HEK293 (cell line): ENCODE measurements at regions not wholly inside any gene's neighbourhood (a gene's known extent, or its start where the extent isn't known, plus 50 kb on each side); places are given as distances from the start of the nearest gene placed in this dataset.

Source experiments
- REPIN1 ChIP-seq: fragments of 450-650 bp; formaldehyde crosslinking; IDR thresholded peaks from 2 replicates; pipeline ENCODE4 v1.5.1; 2017; ENCODE audit warnings: missing biosample characterization, missing genetic modification characterization, low read depth
- TRIM28 ChIP-seq: IDR thresholded peaks from 2 replicates; pipeline ENCODE4 v1.6.1; 2011; ENCODE audit warnings: low read length, control low read depth, borderline replicate concordance
- YY1 ChIP-seq: fragments of 450-650 bp; formaldehyde crosslinking; IDR thresholded peaks from 2 replicates; pipeline ENCODE4 v1.5.1; 2018; ENCODE audit warnings: missing biosample characterization, missing genetic modification characterization
- ZBTB8A ChIP-seq: fragments of 450-650 bp; formaldehyde crosslinking; IDR thresholded peaks from 2 replicates; pipeline ENCODE4 v1.5.1; 2016; ENCODE audit warnings: missing biosample characterization, missing genetic modification characterization
- ZNF521 ChIP-seq: fragments of 450-650 bp; formaldehyde crosslinking; IDR thresholded peaks from 2 replicates; pipeline ENCODE4 v1.5.1; 2017; ENCODE audit warnings: missing biosample characterization, mild to moderate bottlenecking, missing genetic modification characterization
- ZNF585B ChIP-seq: fragments of 450-650 bp; formaldehyde crosslinking; IDR thresholded peaks from 2 replicates; pipeline ENCODE4 v1.5.1; 2016; ENCODE audit warnings: missing biosample characterization, missing genetic modification characterization
- ZNF670 ChIP-seq: fragments of 450-650 bp; formaldehyde crosslinking; IDR thresholded peaks from 2 replicates; pipeline ENCODE4 v1.5.1; 2016; ENCODE audit warnings: missing biosample characterization, missing genetic modification characterization, low read depth
- ZNF785 ChIP-seq: fragments of 450-650 bp; formaldehyde crosslinking; IDR thresholded peaks from 2 replicates; pipeline ENCODE4 v1.5.1; 2016; ENCODE audit warnings: missing biosample characterization, missing genetic modification characterization
- TF ChIP-seq, protein P1 (sequence below): fragments of 450-650 bp; formaldehyde crosslinking; IDR thresholded peaks from 2 replicates; pipeline ENCODE4 v1.5.1; 2016; ENCODE audit warnings: missing biosample characterization, missing genetic modification characterization
- TF ChIP-seq, protein P2 (sequence below): fragments of 450-650 bp; formaldehyde crosslinking; IDR thresholded peaks from 2 replicates; pipeline ENCODE4 v1.5.1; 2016; ENCODE audit warnings: missing biosample characterization, missing genetic modification characterization, borderline replicate concordance

DNA sequence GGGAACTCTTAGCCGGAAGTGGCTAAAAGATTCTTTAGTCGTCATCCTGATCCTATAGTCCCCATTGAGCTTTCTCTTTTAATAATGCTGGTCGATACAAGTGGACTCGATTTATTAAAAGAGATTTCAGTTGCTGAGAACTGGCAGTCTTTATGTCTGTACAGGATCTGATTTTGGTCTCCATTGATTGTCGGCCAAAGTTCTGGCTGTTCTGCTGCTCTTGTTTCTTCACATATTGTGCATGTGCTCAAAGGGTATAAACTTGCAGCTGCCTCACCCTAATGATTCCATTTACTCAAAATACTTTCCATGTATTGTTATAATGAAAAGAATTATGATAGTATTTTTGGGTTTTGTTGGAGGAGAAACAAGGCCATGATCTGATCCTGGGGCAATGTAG, 100.7 kb upstream of the CTTNBP2 start:
- TF ChIP-seq, protein P1, sequence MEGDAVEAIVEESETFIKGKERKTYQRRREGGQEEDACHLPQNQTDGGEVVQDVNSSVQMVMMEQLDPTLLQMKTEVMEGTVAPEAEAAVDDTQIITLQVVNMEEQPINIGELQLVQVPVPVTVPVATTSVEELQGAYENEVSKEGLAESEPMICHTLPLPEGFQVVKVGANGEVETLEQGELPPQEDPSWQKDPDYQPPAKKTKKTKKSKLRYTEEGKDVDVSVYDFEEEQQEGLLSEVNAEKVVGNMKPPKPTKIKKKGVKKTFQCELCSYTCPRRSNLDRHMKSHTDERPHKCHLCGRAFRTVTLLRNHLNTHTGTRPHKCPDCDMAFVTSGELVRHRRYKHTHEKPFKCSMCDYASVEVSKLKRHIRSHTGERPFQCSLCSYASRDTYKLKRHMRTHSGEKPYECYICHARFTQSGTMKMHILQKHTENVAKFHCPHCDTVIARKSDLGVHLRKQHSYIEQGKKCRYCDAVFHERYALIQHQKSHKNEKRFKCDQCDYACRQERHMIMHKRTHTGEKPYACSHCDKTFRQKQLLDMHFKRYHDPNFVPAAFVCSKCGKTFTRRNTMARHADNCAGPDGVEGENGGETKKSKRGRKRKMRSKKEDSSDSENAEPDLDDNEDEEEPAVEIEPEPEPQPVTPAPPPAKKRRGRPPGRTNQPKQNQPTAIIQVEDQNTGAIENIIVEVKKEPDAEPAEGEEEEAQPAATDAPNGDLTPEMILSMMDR: no peak
- no peak for TF ChIP-seq TRIM28
- no peak for TF ChIP-seq ZNF521 (tag by site-specific recombination)
- no peak for TF ChIP-seq YY1 (tag by site-specific recombination)
- no peak for TF ChIP-seq ZNF585B (tag by site-specific recombination)
- TF ChIP-seq ZNF785 (tag by site-specific recombination): no peak
- no peak for TF ChIP-seq ZNF670
- TF ChIP-seq, protein P2, sequence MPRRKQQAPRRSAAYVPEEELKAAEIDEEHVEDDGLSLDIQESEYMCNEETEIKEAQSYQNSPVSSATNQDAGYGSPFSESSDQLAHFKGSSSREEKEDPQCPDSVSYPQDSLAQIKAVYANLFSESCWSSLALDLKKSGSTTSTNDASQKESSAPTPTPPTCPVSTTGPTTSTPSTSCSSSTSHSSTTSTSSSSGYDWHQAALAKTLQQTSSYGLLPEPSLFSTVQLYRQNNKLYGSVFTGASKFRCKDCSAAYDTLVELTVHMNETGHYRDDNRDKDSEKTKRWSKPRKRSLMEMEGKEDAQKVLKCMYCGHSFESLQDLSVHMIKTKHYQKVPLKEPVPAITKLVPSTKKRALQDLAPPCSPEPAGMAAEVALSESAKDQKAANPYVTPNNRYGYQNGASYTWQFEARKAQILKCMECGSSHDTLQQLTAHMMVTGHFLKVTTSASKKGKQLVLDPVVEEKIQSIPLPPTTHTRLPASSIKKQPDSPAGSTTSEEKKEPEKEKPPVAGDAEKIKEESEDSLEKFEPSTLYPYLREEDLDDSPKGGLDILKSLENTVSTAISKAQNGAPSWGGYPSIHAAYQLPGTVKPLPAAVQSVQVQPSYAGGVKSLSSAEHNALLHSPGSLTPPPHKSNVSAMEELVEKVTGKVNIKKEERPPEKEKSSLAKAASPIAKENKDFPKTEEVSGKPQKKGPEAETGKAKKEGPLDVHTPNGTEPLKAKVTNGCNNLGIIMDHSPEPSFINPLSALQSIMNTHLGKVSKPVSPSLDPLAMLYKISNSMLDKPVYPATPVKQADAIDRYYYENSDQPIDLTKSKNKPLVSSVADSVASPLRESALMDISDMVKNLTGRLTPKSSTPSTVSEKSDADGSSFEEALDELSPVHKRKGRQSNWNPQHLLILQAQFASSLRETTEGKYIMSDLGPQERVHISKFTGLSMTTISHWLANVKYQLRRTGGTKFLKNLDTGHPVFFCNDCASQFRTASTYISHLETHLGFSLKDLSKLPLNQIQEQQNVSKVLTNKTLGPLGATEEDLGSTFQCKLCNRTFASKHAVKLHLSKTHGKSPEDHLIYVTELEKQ (tag by site-specific recombination): no peak
- no peak for TF ChIP-seq ZBTB8A (tag by site-specific recombination)
- no peak for TF ChIP-seq REPIN1 (tag by site-specific recombination)
